H9 (cell line): ENCODE measurements at regions not wholly inside any gene's neighbourhood (a gene's known extent, or its start where the extent isn't known, plus 50 kb on each side); places are given as distances from the start of the nearest gene placed in this dataset.

Source experiments
- DNase-seq: peaks from one replicate; pipeline ENCODE4 v3.0.0-alpha.2; 2017
- H2AFZ ChIP-seq: one replicate; pipeline ENCODE4 v1.6.1; 2013; ENCODE audit warnings: mild to moderate bottlenecking, low read length, control low read depth, moderate library complexity
- H2AK5ac ChIP-seq: 2 replicates; pipeline ENCODE4 v1.6.1; 2013; ENCODE audit warnings: low read length, control low read depth, mixed read lengths; ENCODE audit not compliant: insufficient read length
- H2BK120ac ChIP-seq: one replicate; pipeline ENCODE4 v1.6.1; 2013; ENCODE audit warnings: low read depth, mild to moderate bottlenecking, low read length, control low read depth, inconsistent platforms; ENCODE audit not compliant: poor library complexity, severe bottlenecking
- H2BK12ac ChIP-seq: 2 replicates; pipeline ENCODE4 v1.6.1; 2013; ENCODE audit warnings: low read length, control low read depth, mixed read lengths, low read depth; ENCODE audit not compliant: insufficient read length
- H2BK15ac ChIP-seq: 2 replicates; pipeline ENCODE4 v1.6.1; 2013; ENCODE audit warnings: low read depth, low read length, control low read depth
- H2BK20ac ChIP-seq: one replicate; pipeline ENCODE4 v1.6.1; 2013; ENCODE audit warnings: low read depth, mild to moderate bottlenecking, low read length, control low read depth, inconsistent platforms; ENCODE audit not compliant: poor library complexity, severe bottlenecking
- H2BK5ac ChIP-seq: 2 replicates; pipeline ENCODE4 v1.6.1; 2013; ENCODE audit warnings: low read length, control low read depth, mixed read lengths; ENCODE audit not compliant: insufficient read length
- H3K14ac ChIP-seq: 2 replicates; pipeline ENCODE4 v1.6.1; 2013; ENCODE audit warnings: low read length, control low read depth; ENCODE audit not compliant: insufficient read depth
- H3K18ac ChIP-seq: 2 replicates; pipeline ENCODE4 v1.6.1; 2013; ENCODE audit warnings: low read depth, mild to moderate bottlenecking, mixed read lengths, low read length, control low read depth; ENCODE audit not compliant: insufficient read length
- H3K23ac ChIP-seq: 2 replicates; pipeline ENCODE4 v1.6.1; 2013; ENCODE audit warnings: low read length, control low read depth, mixed read lengths, low read depth; ENCODE audit not compliant: insufficient read length
- H3K23me2 ChIP-seq: 2 replicates; pipeline ENCODE4 v1.6.1; 2013; ENCODE audit warnings: low read depth, mild to moderate bottlenecking, mixed read lengths, low read length, control low read depth; ENCODE audit not compliant: insufficient read length, poor library complexity, severe bottlenecking
- H3K27ac ChIP-seq: 2 replicates; pipeline ENCODE4 v1.5.1; 2013; ENCODE audit warnings: low read length, control low read depth, mixed read lengths, low read depth; ENCODE audit not compliant: insufficient read length
- H3K27me3 ChIP-seq: 2 replicates; pipeline ENCODE4 v1.6.1; 2013; ENCODE audit warnings: low read length, control low read depth, inconsistent platforms; ENCODE audit not compliant: insufficient read depth
- H3K4ac ChIP-seq: 2 replicates; pipeline ENCODE4 v1.6.1; 2013; ENCODE audit warnings: low read depth, mild to moderate bottlenecking, control low read depth, inconsistent platforms, low read length, moderate library complexity
- H3K4me1 ChIP-seq: 2 replicates; pipeline ENCODE4 v1.6.1; 2013; ENCODE audit warnings: low read length, control low read depth, inconsistent platforms; ENCODE audit not compliant: insufficient read depth
- H3K4me2 ChIP-seq: 2 replicates; pipeline ENCODE4 v1.6.1; 2013; ENCODE audit warnings: low read length, control low read depth, mixed read lengths; ENCODE audit not compliant: insufficient read length, insufficient read depth
- H3K56ac ChIP-seq: 2 replicates; pipeline ENCODE4 v1.6.1; 2013; ENCODE audit warnings: low read depth, mild to moderate bottlenecking, mixed read lengths, low read length, control low read depth; ENCODE audit not compliant: insufficient read length
- H3K79me1 ChIP-seq: 2 replicates; pipeline ENCODE4 v1.6.1; 2013; ENCODE audit warnings: low read depth, mild to moderate bottlenecking, moderate library complexity, low read length, control low read depth, inconsistent platforms; ENCODE audit not compliant: insufficient read depth, poor library complexity, severe bottlenecking
- H3K79me2 ChIP-seq: 2 replicates; pipeline ENCODE4 v1.6.1; 2013; ENCODE audit warnings: low read length, control low read depth, inconsistent platforms; ENCODE audit not compliant: insufficient read depth
- H3K9ac ChIP-seq: 2 replicates; pipeline ENCODE4 v1.6.1; 2013; ENCODE audit warnings: low read length, control low read depth, mixed read lengths; ENCODE audit not compliant: insufficient read length; ENCODE audit errors: extremely low read depth
- H3K9me3 ChIP-seq: one replicate; pipeline ENCODE4 v1.6.1; 2013; ENCODE audit warnings: low read depth, low read length, inconsistent platforms; ENCODE audit not compliant: control insufficient read depth
- H3T11ph ChIP-seq: one replicate; pipeline ENCODE4 v1.6.1; 2013; ENCODE audit warnings: mild to moderate bottlenecking, low read length, control low read depth, inconsistent platforms
- H4K20me1 ChIP-seq: one replicate; pipeline ENCODE4 v1.6.1; 2013; ENCODE audit not compliant: control insufficient read depth, insufficient read length, insufficient read depth
- H4K5ac ChIP-seq: 2 replicates; pipeline ENCODE4 v1.6.1; 2013; ENCODE audit warnings: low read depth, mild to moderate bottlenecking, mixed read lengths, low read length, control low read depth; ENCODE audit not compliant: insufficient read length
- H4K8ac ChIP-seq: replicated peaks from 2 replicates; pipeline ENCODE4 v1.6.1; 2013; ENCODE audit warnings: low read length, control low read depth, mixed read lengths, low read depth; ENCODE audit not compliant: insufficient read length
- H4K91ac ChIP-seq: 2 replicates; pipeline ENCODE4 v1.6.1; 2013; ENCODE audit warnings: low read depth, mild to moderate bottlenecking, moderate library complexity, mixed read lengths, low read length, control low read depth; ENCODE audit not compliant: insufficient read length
- H3K27ac Mint-ChIP-seq, 3 experiments: 2 replicates in 2 of 3; 3 replicates in 1 of 3; pipeline ENCODE4 v1.8.0; 2020 to 2021; ENCODE audit warnings: mixed read lengths in 3 of 3, mild to moderate bottlenecking in 1 of 3, moderate library complexity in 1 of 3
- H3K27me3 Mint-ChIP-seq: 2 replicates; pipeline ENCODE4 v1.8.0; 2021; ENCODE audit warnings: low read depth, mild to moderate bottlenecking, moderate library complexity, mixed read lengths
- H3K36me3 Mint-ChIP-seq, 3 experiments: 2 replicates in 2 of 3; 3 replicates in 1 of 3; pipeline ENCODE4 v1.8.0; 2020 to 2021; ENCODE audit warnings: low read depth in 3 of 3, mixed read lengths in 3 of 3; ENCODE audit not compliant: insufficient read depth in 1 of 3
- H3K4me1 Mint-ChIP-seq, 2 experiments: 2 replicates each; pipeline ENCODE4 v1.8.0; 2020; ENCODE audit warnings: mixed read lengths in 2 of 2
- H3K4me3 Mint-ChIP-seq, 2 experiments: 2 replicates in 1 of 2; 3 replicates in 1 of 2; pipeline ENCODE4 v1.8.0; 2020 to 2021; ENCODE audit warnings: mild to moderate bottlenecking in 2 of 2, mixed read lengths in 2 of 2, moderate library complexity in 1 of 2
- H3K9me3 Mint-ChIP-seq, 2 experiments: 2 replicates in 1 of 2; 3 replicates in 1 of 2; pipeline ENCODE4 v1.8.0; 2020; ENCODE audit warnings: mild to moderate bottlenecking in 2 of 2, mixed read lengths in 2 of 2, moderate library complexity in 1 of 2
- WGBS: extraction: QIAGEN DNeasy Blood & Tissue Kit; methylation state at CpG from one replicate; pipeline ENCODE4 v1.1.7; 2013; ENCODE audit warnings: missing lambda C conversion rate, low lambda C conversion rate, mixed read lengths; ENCODE audit not compliant: insufficient read length; ENCODE audit errors: extremely low coverage; 5-methylcytosine and 5-hydroxymethylcytosine counted together
- TF ChIP-seq, protein P1 (sequence below): fragments of 200-600 bp; sonication (generic); conservative IDR thresholded peaks from 3 replicates; pipeline ENCODE4 v1.8.0; 2021; ENCODE audit warnings: antibody characterized with exemption, mild to moderate bottlenecking

GRCh38 chr2:67950018-67950417 lies 112.8 kb downstream of the C1D start:
- H3K9ac ChIP-seq: no peak overlapping the region
- DNase-seq: no peak
- H3K79me2 ChIP-seq: no peaks in the 10 kb centered on the region
- H3K23me2 ChIP-seq: no peaks in the 10 kb centered on the region
- no peak overlapping the region for H2AK5ac ChIP-seq
- H4K8ac ChIP-seq: no peak overlapping the region
- H3K79me1 ChIP-seq: no peaks in the 10 kb centered on the region
- Mint-ChIP-seq H3K9me3 (no peaks in the 10 kb centered on the region; a peak in 1 of 5 replicates), H3K27me3 (peaks cover 11% of the 10 kb centered on the region), H3K36me3 (no peaks in the 10 kb centered on the region), H3K4me1 (peaks cover 3 to 15% of the 10 kb centered on the region in 2 experiments), H3K27ac (no peak overlapping the region), H3K4me3 (no peak overlapping the region)
- TF ChIP-seq, protein P1, sequence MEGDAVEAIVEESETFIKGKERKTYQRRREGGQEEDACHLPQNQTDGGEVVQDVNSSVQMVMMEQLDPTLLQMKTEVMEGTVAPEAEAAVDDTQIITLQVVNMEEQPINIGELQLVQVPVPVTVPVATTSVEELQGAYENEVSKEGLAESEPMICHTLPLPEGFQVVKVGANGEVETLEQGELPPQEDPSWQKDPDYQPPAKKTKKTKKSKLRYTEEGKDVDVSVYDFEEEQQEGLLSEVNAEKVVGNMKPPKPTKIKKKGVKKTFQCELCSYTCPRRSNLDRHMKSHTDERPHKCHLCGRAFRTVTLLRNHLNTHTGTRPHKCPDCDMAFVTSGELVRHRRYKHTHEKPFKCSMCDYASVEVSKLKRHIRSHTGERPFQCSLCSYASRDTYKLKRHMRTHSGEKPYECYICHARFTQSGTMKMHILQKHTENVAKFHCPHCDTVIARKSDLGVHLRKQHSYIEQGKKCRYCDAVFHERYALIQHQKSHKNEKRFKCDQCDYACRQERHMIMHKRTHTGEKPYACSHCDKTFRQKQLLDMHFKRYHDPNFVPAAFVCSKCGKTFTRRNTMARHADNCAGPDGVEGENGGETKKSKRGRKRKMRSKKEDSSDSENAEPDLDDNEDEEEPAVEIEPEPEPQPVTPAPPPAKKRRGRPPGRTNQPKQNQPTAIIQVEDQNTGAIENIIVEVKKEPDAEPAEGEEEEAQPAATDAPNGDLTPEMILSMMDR: no peak
- H2BK15ac ChIP-seq: no peak overlapping the region
- H3K4ac ChIP-seq: no peak overlapping the region
- no peak overlapping the region for H3K56ac ChIP-seq
- no peak overlapping the region for H4K5ac ChIP-seq
- no peaks in the 10 kb centered on the region for H3K9me3 ChIP-seq
- H3K23ac ChIP-seq: no peak overlapping the region
- H2BK12ac ChIP-seq: no peak overlapping the region
- no CpG with 5 or more reads among the region's 2 CpGs for WGBS
- no peak overlapping the region for H3K18ac ChIP-seq
- no peak overlapping the region for H2BK120ac ChIP-seq
- H3K27me3 ChIP-seq: no peaks in the 10 kb centered on the region
- no peak overlapping the region for H2AFZ ChIP-seq
- H3K4me2 ChIP-seq: no peak overlapping the region
- no peak overlapping the region for H3K14ac ChIP-seq
- no peaks in the 10 kb centered on the region for H4K20me1 ChIP-seq
- no peak overlapping the region for H3T11ph ChIP-seq
- H2BK20ac ChIP-seq: no peak overlapping the region
- H2BK5ac ChIP-seq: no peak overlapping the region
- no peaks in the 10 kb centered on the region for H3K4me1 ChIP-seq
- H3K27ac ChIP-seq: no peak overlapping the region
- H4K91ac ChIP-seq: no peak overlapping the region
